H9 (cell line): ENCODE measurements at regions not wholly inside any gene's neighbourhood (a gene's known extent, or its start where the extent isn't known, plus 50 kb on each side); places are given as distances from the start of the nearest gene placed in this dataset.

Experiments used
- DNase-seq: peaks from one replicate; pipeline ENCODE4 v3.0.0-alpha.2; 2017
- H2AFZ ChIP-seq: one replicate; pipeline ENCODE4 v1.6.1; 2013; ENCODE audit warnings: mild to moderate bottlenecking, low read length, control low read depth, moderate library complexity
- H2AK5ac ChIP-seq: 2 replicates; pipeline ENCODE4 v1.6.1; 2013; ENCODE audit warnings: low read length, control low read depth, mixed read lengths; ENCODE audit not compliant: insufficient read length
- H2BK120ac ChIP-seq: one replicate; pipeline ENCODE4 v1.6.1; 2013; ENCODE audit warnings: low read depth, mild to moderate bottlenecking, low read length, control low read depth, inconsistent platforms; ENCODE audit not compliant: poor library complexity, severe bottlenecking
- H2BK12ac ChIP-seq: 2 replicates; pipeline ENCODE4 v1.6.1; 2013; ENCODE audit warnings: low read length, control low read depth, mixed read lengths, low read depth; ENCODE audit not compliant: insufficient read length
- H2BK15ac ChIP-seq: 2 replicates; pipeline ENCODE4 v1.6.1; 2013; ENCODE audit warnings: low read depth, low read length, control low read depth
- H2BK20ac ChIP-seq: one replicate; pipeline ENCODE4 v1.6.1; 2013; ENCODE audit warnings: low read depth, mild to moderate bottlenecking, low read length, control low read depth, inconsistent platforms; ENCODE audit not compliant: poor library complexity, severe bottlenecking
- H2BK5ac ChIP-seq: 2 replicates; pipeline ENCODE4 v1.6.1; 2013; ENCODE audit warnings: low read length, control low read depth, mixed read lengths; ENCODE audit not compliant: insufficient read length
- H3K14ac ChIP-seq: 2 replicates; pipeline ENCODE4 v1.6.1; 2013; ENCODE audit warnings: low read length, control low read depth; ENCODE audit not compliant: insufficient read depth
- H3K18ac ChIP-seq: 2 replicates; pipeline ENCODE4 v1.6.1; 2013; ENCODE audit warnings: low read depth, mild to moderate bottlenecking, mixed read lengths, low read length, control low read depth; ENCODE audit not compliant: insufficient read length
- H3K23ac ChIP-seq: 2 replicates; pipeline ENCODE4 v1.6.1; 2013; ENCODE audit warnings: low read length, control low read depth, mixed read lengths, low read depth; ENCODE audit not compliant: insufficient read length
- H3K23me2 ChIP-seq: 2 replicates; pipeline ENCODE4 v1.6.1; 2013; ENCODE audit warnings: low read depth, mild to moderate bottlenecking, mixed read lengths, low read length, control low read depth; ENCODE audit not compliant: insufficient read length, poor library complexity, severe bottlenecking
- H3K27ac ChIP-seq: 2 replicates; pipeline ENCODE4 v1.5.1; 2013; ENCODE audit warnings: low read length, control low read depth, mixed read lengths, low read depth; ENCODE audit not compliant: insufficient read length
- H3K27me3 ChIP-seq: 2 replicates; pipeline ENCODE4 v1.6.1; 2013; ENCODE audit warnings: low read length, control low read depth, inconsistent platforms; ENCODE audit not compliant: insufficient read depth
- H3K4ac ChIP-seq: 2 replicates; pipeline ENCODE4 v1.6.1; 2013; ENCODE audit warnings: low read depth, mild to moderate bottlenecking, control low read depth, inconsistent platforms, low read length, moderate library complexity
- H3K4me1 ChIP-seq: 2 replicates; pipeline ENCODE4 v1.6.1; 2013; ENCODE audit warnings: low read length, control low read depth, inconsistent platforms; ENCODE audit not compliant: insufficient read depth
- H3K4me2 ChIP-seq: 2 replicates; pipeline ENCODE4 v1.6.1; 2013; ENCODE audit warnings: low read length, control low read depth, mixed read lengths; ENCODE audit not compliant: insufficient read length, insufficient read depth
- H3K56ac ChIP-seq: 2 replicates; pipeline ENCODE4 v1.6.1; 2013; ENCODE audit warnings: low read depth, mild to moderate bottlenecking, mixed read lengths, low read length, control low read depth; ENCODE audit not compliant: insufficient read length
- H3K79me1 ChIP-seq: 2 replicates; pipeline ENCODE4 v1.6.1; 2013; ENCODE audit warnings: low read depth, mild to moderate bottlenecking, moderate library complexity, low read length, control low read depth, inconsistent platforms; ENCODE audit not compliant: insufficient read depth, poor library complexity, severe bottlenecking
- H3K79me2 ChIP-seq: 2 replicates; pipeline ENCODE4 v1.6.1; 2013; ENCODE audit warnings: low read length, control low read depth, inconsistent platforms; ENCODE audit not compliant: insufficient read depth
- H3K9ac ChIP-seq: 2 replicates; pipeline ENCODE4 v1.6.1; 2013; ENCODE audit warnings: low read length, control low read depth, mixed read lengths; ENCODE audit not compliant: insufficient read length; ENCODE audit errors: extremely low read depth
- H3K9me3 ChIP-seq: one replicate; pipeline ENCODE4 v1.6.1; 2013; ENCODE audit warnings: low read depth, low read length, inconsistent platforms; ENCODE audit not compliant: control insufficient read depth
- H3T11ph ChIP-seq: one replicate; pipeline ENCODE4 v1.6.1; 2013; ENCODE audit warnings: mild to moderate bottlenecking, low read length, control low read depth, inconsistent platforms
- H4K20me1 ChIP-seq: one replicate; pipeline ENCODE4 v1.6.1; 2013; ENCODE audit not compliant: control insufficient read depth, insufficient read length, insufficient read depth
- H4K5ac ChIP-seq: 2 replicates; pipeline ENCODE4 v1.6.1; 2013; ENCODE audit warnings: low read depth, mild to moderate bottlenecking, mixed read lengths, low read length, control low read depth; ENCODE audit not compliant: insufficient read length
- H4K8ac ChIP-seq: replicated peaks from 2 replicates; pipeline ENCODE4 v1.6.1; 2013; ENCODE audit warnings: low read length, control low read depth, mixed read lengths, low read depth; ENCODE audit not compliant: insufficient read length
- H4K91ac ChIP-seq: 2 replicates; pipeline ENCODE4 v1.6.1; 2013; ENCODE audit warnings: low read depth, mild to moderate bottlenecking, moderate library complexity, mixed read lengths, low read length, control low read depth; ENCODE audit not compliant: insufficient read length
- H3K27ac Mint-ChIP-seq, 3 experiments: 2 replicates in 2 of 3; 3 replicates in 1 of 3; pipeline ENCODE4 v1.8.0; 2020 to 2021; ENCODE audit warnings: mixed read lengths in 3 of 3, mild to moderate bottlenecking in 1 of 3, moderate library complexity in 1 of 3
- H3K27me3 Mint-ChIP-seq: 2 replicates; pipeline ENCODE4 v1.8.0; 2021; ENCODE audit warnings: low read depth, mild to moderate bottlenecking, moderate library complexity, mixed read lengths
- H3K36me3 Mint-ChIP-seq, 3 experiments: 2 replicates in 2 of 3; 3 replicates in 1 of 3; pipeline ENCODE4 v1.8.0; 2020 to 2021; ENCODE audit warnings: low read depth in 3 of 3, mixed read lengths in 3 of 3; ENCODE audit not compliant: insufficient read depth in 1 of 3
- H3K4me1 Mint-ChIP-seq, 2 experiments: 2 replicates each; pipeline ENCODE4 v1.8.0; 2020; ENCODE audit warnings: mixed read lengths in 2 of 2
- H3K4me3 Mint-ChIP-seq, 2 experiments: 2 replicates in 1 of 2; 3 replicates in 1 of 2; pipeline ENCODE4 v1.8.0; 2020 to 2021; ENCODE audit warnings: mild to moderate bottlenecking in 2 of 2, mixed read lengths in 2 of 2, moderate library complexity in 1 of 2
- H3K9me3 Mint-ChIP-seq, 2 experiments: 2 replicates in 1 of 2; 3 replicates in 1 of 2; pipeline ENCODE4 v1.8.0; 2020; ENCODE audit warnings: mild to moderate bottlenecking in 2 of 2, mixed read lengths in 2 of 2, moderate library complexity in 1 of 2
- WGBS: extraction: QIAGEN DNeasy Blood & Tissue Kit; methylation state at CpG from one replicate; pipeline ENCODE4 v1.1.7; 2013; ENCODE audit warnings: missing lambda C conversion rate, low lambda C conversion rate, mixed read lengths; ENCODE audit not compliant: insufficient read length; ENCODE audit errors: extremely low coverage; 5-methylcytosine and 5-hydroxymethylcytosine counted together
- TF ChIP-seq, protein P1 (sequence below): fragments of 200-600 bp; sonication (generic); conservative IDR thresholded peaks from 3 replicates; pipeline ENCODE4 v1.8.0; 2021; ENCODE audit warnings: antibody characterized with exemption, mild to moderate bottlenecking

DNA sequence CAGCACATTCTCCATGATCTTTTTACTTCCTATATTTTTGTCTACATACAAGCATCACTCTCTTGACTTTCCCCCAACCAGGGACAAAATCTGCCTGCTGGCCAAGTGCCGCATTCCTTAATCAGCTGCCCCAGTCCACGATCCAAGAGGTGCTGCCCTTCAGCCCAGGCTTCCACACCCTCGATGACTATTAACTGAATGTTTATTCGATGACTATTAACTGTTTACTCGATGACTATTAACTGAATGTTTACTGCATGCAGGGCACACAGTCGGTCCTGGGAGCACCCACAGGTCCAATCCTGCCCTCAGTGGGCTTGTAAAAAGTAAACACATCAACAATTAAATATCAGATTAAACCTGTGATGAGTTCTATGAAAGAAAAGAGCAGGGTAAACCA lies 256.9 kb downstream of the ARRDC4 start:
- Histone ChIP-seq H4K8ac (no peak overlapping the region), H3K14ac (no peak overlapping the region), H3K56ac (no peak overlapping the region), H2AK5ac (no peak overlapping the region), H3K23ac (no peak overlapping the region), H4K91ac (no peak overlapping the region), H3K79me2 (no peaks in the 10 kb centered on the region), H2BK20ac (no peak overlapping the region), H3K9me3 (no peaks in the 10 kb centered on the region), H2AFZ (no peak overlapping the region), H3K27me3 (no peaks in the 10 kb centered on the region), H3K4me2 (no peak overlapping the region), H3K27ac (no peak overlapping the region), H3K18ac (no peak overlapping the region), H2BK15ac (no peak overlapping the region), H3K4me1 (no peaks in the 10 kb centered on the region), H3K9ac (no peak overlapping the region), H4K5ac (no peak overlapping the region), H3K4ac (no peak overlapping the region), H2BK120ac (no peak overlapping the region), H3K79me1 (no peaks in the 10 kb centered on the region), H2BK5ac (no peak overlapping the region), H2BK12ac (no peak overlapping the region), H4K20me1 (no peaks in the 10 kb centered on the region), H3K23me2 (no peaks in the 10 kb centered on the region), H3T11ph (no peak overlapping the region)
- peaks cover 0 to 1% (median 0%) of the 10 kb centered on the region in 3 experiments; a peak in 1 of 7 replicates for H3K36me3 Mint-ChIP-seq
- TF ChIP-seq, protein P1, sequence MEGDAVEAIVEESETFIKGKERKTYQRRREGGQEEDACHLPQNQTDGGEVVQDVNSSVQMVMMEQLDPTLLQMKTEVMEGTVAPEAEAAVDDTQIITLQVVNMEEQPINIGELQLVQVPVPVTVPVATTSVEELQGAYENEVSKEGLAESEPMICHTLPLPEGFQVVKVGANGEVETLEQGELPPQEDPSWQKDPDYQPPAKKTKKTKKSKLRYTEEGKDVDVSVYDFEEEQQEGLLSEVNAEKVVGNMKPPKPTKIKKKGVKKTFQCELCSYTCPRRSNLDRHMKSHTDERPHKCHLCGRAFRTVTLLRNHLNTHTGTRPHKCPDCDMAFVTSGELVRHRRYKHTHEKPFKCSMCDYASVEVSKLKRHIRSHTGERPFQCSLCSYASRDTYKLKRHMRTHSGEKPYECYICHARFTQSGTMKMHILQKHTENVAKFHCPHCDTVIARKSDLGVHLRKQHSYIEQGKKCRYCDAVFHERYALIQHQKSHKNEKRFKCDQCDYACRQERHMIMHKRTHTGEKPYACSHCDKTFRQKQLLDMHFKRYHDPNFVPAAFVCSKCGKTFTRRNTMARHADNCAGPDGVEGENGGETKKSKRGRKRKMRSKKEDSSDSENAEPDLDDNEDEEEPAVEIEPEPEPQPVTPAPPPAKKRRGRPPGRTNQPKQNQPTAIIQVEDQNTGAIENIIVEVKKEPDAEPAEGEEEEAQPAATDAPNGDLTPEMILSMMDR = no peak
- H3K27me3 Mint-ChIP-seq = no peaks in the 10 kb centered on the region
- H3K4me3 Mint-ChIP-seq = no peak overlapping the region
- no peak for DNase-seq
- H3K9me3 Mint-ChIP-seq = no peaks in the 10 kb centered on the region
- no CpG with 5 or more reads among the region's 6 CpGs for WGBS
- H3K4me1 Mint-ChIP-seq = no peaks in the 10 kb centered on the region
- no peak overlapping the region; a peak in 1 of 7 replicates for H3K27ac Mint-ChIP-seq
